Erythroblast (primary cell): ENCODE measurements at regions not wholly inside any gene's neighbourhood (a gene's known extent, or its start where the extent isn't known, plus 50 kb on each side); places are given as distances from the start of the nearest gene placed in this dataset.

ENCODE experiments used
- DNase-seq, 2 experiments: peaks; one replicate each; lab custom pipeline; 2025; lab: John Stamatoyannopoulos, UW
- GATA1 ChIP-seq: IDR thresholded peaks from 2 replicates; pipeline ENCODE4 v1.6.1; 2011; ENCODE audit warnings: low read depth, mild to moderate bottlenecking, control low read depth, low read length, moderate library complexity
- POLR2A ChIP-seq: IDR thresholded peaks from 2 replicates; pipeline ENCODE4 v1.6.1; 2011; ENCODE audit warnings: mild to moderate bottlenecking, low read length

GRCh38 chr19:29278716-29279115, 65.8 kb upstream of the UQCRFS1 start:
- TF ChIP-seq POLR2A (no peak), GATA1 (no peak)
- DNase-seq = no peak

- no peak for DNase-seq
- TF ChIP-seq GATA1 (no peak), POLR2A (no peak)
These were observed 70.4 kb upstream of the UQCRFS1 start for GRCh38 chr19:29283366-29283765.

GRCh38 chr19:29285187-29285687, 72.3 kb upstream of the UQCRFS1 start:
- no peak for DNase-seq
- no peak for TF ChIP-seq GATA1
- TF ChIP-seq POLR2A = no peak

- no peak for TF ChIP-seq GATA1
- TF ChIP-seq POLR2A = no peak
- peak in 1 of 2 experiments; percentile 1 for DNase-seq
These were observed 72.9 kb upstream of the UQCRFS1 start for GRCh38 chr19:29285878-29286277.

- DNase-seq = no peak
- no peak for TF ChIP-seq GATA1
- TF ChIP-seq POLR2A = no peak
These were observed 74.1 kb upstream of the UQCRFS1 start for GRCh38 chr19:29287061-29287460.

- TF ChIP-seq GATA1 (no peak), POLR2A (no peak)
- no peak for DNase-seq
These were observed 75.3 kb upstream of the UQCRFS1 start for GRCh38 chr19:29288256-29288655.

- TF ChIP-seq POLR2A (no peak), GATA1 (no peak)
- no peak for DNase-seq
These were observed 76.1 kb upstream of the UQCRFS1 start for GRCh38 chr19:29289020-29289419.

GRCh38 chr19:29290853-29291252, 77.9 kb upstream of the UQCRFS1 start:
- no peak for TF ChIP-seq POLR2A
- TF ChIP-seq GATA1 = no peak
- DNase-seq = no peak

- no peak for DNase-seq
- TF ChIP-seq GATA1 (no peak), POLR2A (no peak)
These were observed 79.2 kb upstream of the UQCRFS1 start for GRCh38 chr19:29292153-29292552.

- no peak for DNase-seq
- TF ChIP-seq GATA1 (no peak), POLR2A (no peak)
These were observed 79.6 kb upstream of the UQCRFS1 start for GRCh38 chr19:29292562-29292961.

GRCh38 chr19:29293292-29293691, 80.3 kb upstream of the UQCRFS1 start:
- TF ChIP-seq GATA1 (no peak), POLR2A (no peak)
- DNase-seq = no peak

GRCh38 chr19:29293736-29294342, 80.9 kb upstream of the UQCRFS1 start:
- no peak for TF ChIP-seq GATA1
- TF ChIP-seq POLR2A = no peak
- no peak for DNase-seq

GRCh38 chr19:29294343-29294811, 81.4 kb upstream of the UQCRFS1 start:
- DNase-seq = no peak
- TF ChIP-seq GATA1 = no peak
- no peak for TF ChIP-seq POLR2A

GRCh38 chr19:29295285-29295684, 82.3 kb upstream of the UQCRFS1 start:
- DNase-seq = no peak
- TF ChIP-seq POLR2A (no peak), GATA1 (no peak)

- no peak for DNase-seq
- TF ChIP-seq GATA1 (no peak), POLR2A (no peak)
These were observed 84.4 kb upstream of the UQCRFS1 start for GRCh38 chr19:29297381-29297780.
